Fibroblast of the aortic adventitia (primary cell): ENCODE measurements at regions not wholly inside any gene's neighbourhood (a gene's known extent, or its start where the extent isn't known, plus 50 kb on each side); places are given as distances from the start of the nearest gene placed in this dataset.

Experiments
- DNase-seq: peaks from one replicate; pipeline ENCODE4 v3.0.0-alpha.2; 2010; ENCODE audit warnings: low read depth
- H3K4me3 ChIP-seq: 2 replicates; pipeline ENCODE4 v1.5.1; 2011; ENCODE audit warnings: low read depth, mild to moderate bottlenecking, control low read depth, low read length, moderate library complexity
- CTCF ChIP-seq: IDR thresholded peaks from 2 replicates; pipeline ENCODE4 v1.5.1; 2011; ENCODE audit warnings: mild to moderate bottlenecking, low read length, control low read depth, inconsistent platforms; ENCODE audit not compliant: insufficient read depth

- no peak overlapping the region for H3K4me3 ChIP-seq
- DNase-seq = no peak
- TF ChIP-seq CTCF = no peak
Observed at GRCh38 chr9:126222835-126223431, 103.7 kb upstream of the MVB12B start.

GRCh38 chr9:126223798-126224531 is 102.7 kb upstream of the MVB12B start:
- no peak overlapping the region for H3K4me3 ChIP-seq
- TF ChIP-seq CTCF = no peak
- DNase-seq = no peak

DNA sequence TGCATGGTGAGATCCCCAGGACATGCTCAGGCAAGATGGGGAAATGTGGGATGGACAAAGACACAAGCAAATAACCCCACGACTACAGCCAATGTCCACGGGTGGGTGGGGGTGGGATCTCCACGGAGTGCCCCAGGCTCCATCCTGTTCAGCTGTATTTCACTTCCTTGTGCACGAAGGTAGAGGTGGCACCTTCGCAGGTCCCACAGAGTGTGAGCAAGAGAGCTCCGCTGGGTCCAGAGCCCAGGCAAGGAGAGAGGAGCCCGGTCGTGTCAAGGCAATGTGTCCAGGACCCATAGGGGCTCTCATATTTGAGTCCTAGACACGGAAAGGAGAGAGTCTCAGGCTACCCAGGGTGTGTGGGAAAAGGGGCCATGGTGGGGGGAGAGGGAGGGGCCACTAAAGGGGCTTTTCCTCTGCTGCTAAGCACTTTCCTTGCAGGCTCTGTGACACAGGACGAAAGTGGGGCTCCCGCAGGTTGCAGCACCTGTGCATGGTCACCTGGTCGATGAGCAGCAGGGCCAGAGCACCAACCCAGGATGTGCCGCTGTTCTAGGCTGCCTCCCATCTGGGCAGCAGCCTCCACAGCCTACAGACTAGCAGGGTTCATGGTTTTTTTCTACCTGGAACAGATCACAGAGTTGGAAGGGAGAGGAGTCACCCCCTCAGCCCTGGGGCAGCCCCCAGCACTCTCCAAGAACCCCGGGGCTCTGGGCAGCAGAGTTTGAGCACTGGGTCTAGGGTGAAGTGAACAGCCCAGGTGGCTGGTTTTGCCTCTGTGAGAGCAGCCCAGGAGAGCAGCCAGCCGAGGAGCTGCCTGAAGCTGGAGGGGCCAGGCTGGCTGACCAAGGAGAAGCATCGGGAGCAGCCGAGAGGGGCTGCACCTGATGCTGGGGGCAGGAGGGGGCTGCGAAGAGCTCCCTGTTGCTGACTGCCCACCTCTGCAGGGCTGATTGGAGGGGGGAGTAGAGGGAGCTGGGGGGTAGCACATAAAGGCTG is 100.7 kb upstream of the MVB12B start:
- no peak for DNase-seq

GRCh38 chr9:126226991-126227936 is 99.4 kb upstream of the MVB12B start:
- DNase-seq = no peak
- no peak for TF ChIP-seq CTCF
- no peak overlapping the region for H3K4me3 ChIP-seq

More for the DNA sequence above, 100.7 kb upstream of the MVB12B start:
- TF ChIP-seq CTCF = no peak
- no peak overlapping the region for H3K4me3 ChIP-seq

DNA sequence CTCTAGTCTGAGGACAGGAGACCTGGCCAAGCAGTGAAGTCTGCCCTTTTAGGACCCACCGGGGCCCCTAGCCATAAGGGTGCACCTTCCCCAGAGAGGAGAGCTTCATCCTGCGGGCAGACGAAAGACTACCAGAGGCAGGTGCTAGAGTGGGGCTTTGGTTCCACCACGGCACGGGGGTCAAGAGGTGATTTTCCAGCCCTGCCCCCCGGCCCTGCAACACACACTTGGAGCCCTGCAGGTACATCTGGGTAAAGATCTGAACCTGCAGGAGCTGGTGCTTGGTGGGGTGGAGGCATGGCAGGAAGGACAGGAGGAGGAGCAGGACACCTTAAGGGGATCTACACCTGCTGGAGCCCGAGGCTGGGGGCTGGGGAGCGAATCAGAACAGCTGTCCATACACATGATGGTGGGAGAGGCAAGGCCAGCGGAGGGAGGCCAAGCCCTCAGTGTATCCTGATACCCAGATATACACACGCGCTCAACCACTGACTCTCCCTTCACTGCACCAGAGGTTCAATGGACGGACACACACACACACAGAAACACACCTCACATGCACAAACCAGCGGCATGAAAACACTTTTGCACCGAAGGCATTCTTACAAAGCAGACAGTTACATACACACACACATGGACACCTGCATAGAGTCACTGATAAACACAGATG is 98.4 kb upstream of the MVB12B start:
- no peak overlapping the region for H3K4me3 ChIP-seq
- TF ChIP-seq CTCF = no peak
- no peak for DNase-seq
